Mucosa of descending colon (tissue), 3 donors: ENCODE measurements at regions not wholly inside any gene's neighbourhood (a gene's known extent, or its start where the extent isn't known, plus 50 kb on each side); places are given as distances from the start of the nearest gene placed in this dataset.

ENCODE experiments used
- ATAC-seq: fragments of 200-7000 bp; cut with Tn5 transposase; one replicate; pipeline ENCODE4 v1.9.1; 2020; ENCODE audit warnings: mild to moderate bottlenecking, moderate library complexity
- DNase-seq, 3 donors: peaks; one replicate each; pipeline ENCODE4 v3.0.0-alpha.2; 2020
- H3K36me3 ChIP-seq: fragments of 200-600 bp; one replicate; pipeline ENCODE4 v1.8.0; 2021; ENCODE audit warnings: low read depth, mild to moderate bottlenecking
- H3K4me1 ChIP-seq: fragments of 200-600 bp; one replicate; pipeline ENCODE4 v1.8.0; 2021; ENCODE audit warnings: low read depth, mild to moderate bottlenecking
- H3K4me3 ChIP-seq: fragments of 200-600 bp; one replicate; pipeline ENCODE4 v1.8.0; 2021; ENCODE audit warnings: mild to moderate bottlenecking
- H3K9me3 ChIP-seq: fragments of 200-600 bp; one replicate; pipeline ENCODE4 v1.8.0; 2021; ENCODE audit warnings: mild to moderate bottlenecking
- intact Hi-C, 2 donors: fragments of 100-400 bp; cut with DNase I in 1 of 2; cut with micrococcal nuclease in 1 of 2; formaldehyde crosslinking; loops; one replicate each; pipeline versions ENCODE4 v1.11.0 to v1.11.1; 2022; cut with DNase I, micrococcal nuclease
- TF ChIP-seq, protein P1 (sequence below): fragments of 200-600 bp; IDR thresholded peaks from one replicate; pipeline ENCODE4 v1.8.0; 2022; ENCODE audit warnings: antibody characterized with exemption, mild to moderate bottlenecking
- donor health status: DM: no; HTN: no; CAD: no; lungs with moderate emphysema.
- donor health status: DM: no; HTN: no; CAD: no.
- donor health status: DM: no; HTN: yes; CAD: no.

DNA sequence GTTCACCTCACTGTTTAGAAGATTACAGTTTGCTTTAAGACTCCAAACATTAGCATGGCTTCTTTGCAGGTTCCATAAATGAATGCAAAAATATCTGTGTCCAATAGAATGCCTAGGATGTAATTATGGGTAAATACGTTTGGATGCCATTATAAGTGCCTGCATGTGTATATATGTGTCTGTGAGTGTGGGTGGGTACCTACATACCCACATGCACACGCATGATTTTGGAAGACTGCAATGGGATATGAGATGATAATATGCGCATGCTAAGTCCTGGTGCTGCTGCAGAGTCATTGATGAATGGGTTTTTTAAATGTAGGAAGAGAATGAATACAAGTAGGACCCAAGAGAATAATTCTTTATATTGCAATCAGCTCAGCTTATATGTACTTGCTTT is 406.4 kb downstream of the ZSWIM6 start:
- Histone ChIP-seq H3K9me3 (no peaks in the 10 kb centered on the region), H3K36me3 (no peaks in the 10 kb centered on the region), H3K4me1 (no peaks in the 10 kb centered on the region), H3K4me3 (no peak overlapping the region)
- DNase-seq (no peak), ATAC-seq (no peak)
- intact Hi-C loops = no loop called here
- TF ChIP-seq, protein P1, sequence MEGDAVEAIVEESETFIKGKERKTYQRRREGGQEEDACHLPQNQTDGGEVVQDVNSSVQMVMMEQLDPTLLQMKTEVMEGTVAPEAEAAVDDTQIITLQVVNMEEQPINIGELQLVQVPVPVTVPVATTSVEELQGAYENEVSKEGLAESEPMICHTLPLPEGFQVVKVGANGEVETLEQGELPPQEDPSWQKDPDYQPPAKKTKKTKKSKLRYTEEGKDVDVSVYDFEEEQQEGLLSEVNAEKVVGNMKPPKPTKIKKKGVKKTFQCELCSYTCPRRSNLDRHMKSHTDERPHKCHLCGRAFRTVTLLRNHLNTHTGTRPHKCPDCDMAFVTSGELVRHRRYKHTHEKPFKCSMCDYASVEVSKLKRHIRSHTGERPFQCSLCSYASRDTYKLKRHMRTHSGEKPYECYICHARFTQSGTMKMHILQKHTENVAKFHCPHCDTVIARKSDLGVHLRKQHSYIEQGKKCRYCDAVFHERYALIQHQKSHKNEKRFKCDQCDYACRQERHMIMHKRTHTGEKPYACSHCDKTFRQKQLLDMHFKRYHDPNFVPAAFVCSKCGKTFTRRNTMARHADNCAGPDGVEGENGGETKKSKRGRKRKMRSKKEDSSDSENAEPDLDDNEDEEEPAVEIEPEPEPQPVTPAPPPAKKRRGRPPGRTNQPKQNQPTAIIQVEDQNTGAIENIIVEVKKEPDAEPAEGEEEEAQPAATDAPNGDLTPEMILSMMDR = no peak

- intact Hi-C loops = no loop called here
- Histone ChIP-seq H3K4me3 (no peak overlapping the region), H3K36me3 (no peaks in the 10 kb centered on the region), H3K4me1 (no peaks in the 10 kb centered on the region), H3K9me3 (no peaks in the 10 kb centered on the region)
- ATAC-seq = peak; percentile 45
- TF ChIP-seq, protein P1 = no peak
- DNase-seq = peak in 1 of 3 donors; percentile 4
These were observed 412.9 kb downstream of the ZSWIM6 start for GRCh38 chr5:61744690-61745619.

GRCh38 chr5:61746831-61747575 is 414.9 kb downstream of the ZSWIM6 start:
- H3K4me1 ChIP-seq = no peaks in the 10 kb centered on the region
- H3K9me3 ChIP-seq = no peaks in the 10 kb centered on the region
- no peaks in the 10 kb centered on the region for H3K36me3 ChIP-seq
- TF ChIP-seq, protein P1 = no peak
- H3K4me3 ChIP-seq = no peak overlapping the region
- no peak for ATAC-seq
- intact Hi-C loops = no loop called here
- DNase-seq = no peak

GRCh38 chr5:61748121-61748520 is 416.1 kb downstream of the ZSWIM6 start:
- H3K9me3 ChIP-seq = no peaks in the 10 kb centered on the region

DNA sequence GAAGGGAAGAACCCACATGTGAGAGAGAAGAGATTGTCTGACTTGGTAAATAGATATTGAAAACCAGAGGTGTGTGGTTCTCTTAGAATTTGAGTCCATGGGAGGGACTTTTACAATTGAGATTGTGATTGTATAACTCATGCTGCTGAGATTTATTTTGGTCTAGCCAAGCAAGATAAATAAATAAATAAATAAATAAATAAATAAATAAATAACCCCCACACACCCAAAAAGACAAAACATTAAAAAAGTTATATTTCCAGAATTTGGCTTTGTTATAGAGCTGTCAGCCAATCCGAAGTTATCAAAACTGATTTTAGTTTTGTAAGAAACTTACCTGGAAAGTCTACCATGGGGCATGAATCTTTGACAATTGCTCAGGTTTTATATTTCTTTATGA is 416.6 kb downstream of the ZSWIM6 start:
- Histone ChIP-seq H3K9me3 (no peaks in the 10 kb centered on the region), H3K4me1 (no peaks in the 10 kb centered on the region), H3K4me3 (no peak overlapping the region), H3K36me3 (no peaks in the 10 kb centered on the region)
- DNase-seq (no peak), ATAC-seq (no peak)
- intact Hi-C loops = no loop called here
- TF ChIP-seq, protein P1 = no peak

More at GRCh38 chr5:61748121-61748520, 416.1 kb downstream of the ZSWIM6 start:
- H3K4me3 ChIP-seq = no peak overlapping the region
- no peaks in the 10 kb centered on the region for H3K4me1 ChIP-seq
- no peak for DNase-seq
- H3K36me3 ChIP-seq = no peaks in the 10 kb centered on the region
- no peak for ATAC-seq
- TF ChIP-seq, protein P1 = no peak
- intact Hi-C loops = no loop called here
